ENCODE measurements at regions not wholly inside any gene's neighbourhood (a gene's known extent, or its start where the extent isn't known, plus 50 kb on each side); places are given as distances from the start of the nearest gene placed in this dataset.

DNA sequence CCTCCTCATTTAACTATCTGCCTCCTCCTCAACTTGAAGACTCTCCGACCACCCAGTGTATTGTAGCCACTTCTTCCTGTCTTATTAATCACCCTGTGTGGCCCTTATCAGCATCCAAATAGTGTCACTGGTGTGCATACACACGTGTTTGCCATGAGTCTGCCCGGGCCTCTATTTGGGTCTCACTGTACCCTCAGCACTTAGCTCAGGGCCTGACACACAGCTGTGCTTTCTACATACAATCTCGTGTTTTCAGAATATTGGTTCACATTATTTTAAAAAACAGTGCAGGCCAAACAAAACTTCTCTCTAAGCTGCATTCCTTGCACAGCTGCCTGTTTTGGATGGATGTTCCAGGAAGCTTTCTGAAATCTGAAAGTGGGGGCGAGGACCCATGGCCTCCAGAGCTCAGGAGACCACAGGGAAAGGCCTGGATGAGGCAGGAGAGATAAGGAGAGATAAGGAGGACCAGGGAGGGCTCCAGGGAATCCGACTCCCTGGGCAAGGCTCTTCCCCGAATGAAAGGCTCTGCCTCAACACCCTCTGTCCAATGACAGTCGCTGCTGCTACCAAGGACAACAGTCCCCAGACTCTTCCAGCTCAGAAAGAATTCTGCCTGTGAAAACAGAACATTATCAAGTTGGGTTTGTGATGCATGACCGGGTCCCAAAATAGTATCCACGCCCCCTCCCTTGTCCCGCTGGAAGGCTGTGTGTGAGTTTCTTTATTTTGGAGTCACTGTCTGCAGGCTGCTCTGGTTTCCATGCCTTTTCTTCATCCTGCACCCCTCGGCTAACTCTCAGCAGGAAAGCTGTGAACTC, 255.6 kb downstream of the NSG2 start:
- H3K4me3 ChIP-seq = no peak overlapping the region
- no peak overlapping the region for H3K9ac ChIP-seq
- 0 out of 22 replicates have a peak overlapping the region, but pooled peaks of 1 of the 11 experiments have one; percentile 7 for H3K4me2 ChIP-seq
- H4K20me1 ChIP-seq = no peaks in the 10 kb centered on the region
- H3K36me3 ChIP-seq = no peaks in the 10 kb centered on the region
- no peak overlapping the region for H3K27ac ChIP-seq
- H3K27me3 ChIP-seq = no peaks in the 10 kb centered on the region
- H3K4me1 ChIP-seq = peaks cover 0 to 3% (median 0%) of the 10 kb centered on the region in 10 experiments; a peak in 2 of 20 replicates
- TF ChIP-seq Cebpa-rat (IDR thresholded peaks at IDR 0.05) = no peak
- H3K9me3 ChIP-seq (replicated peaks in 1 of 11) = peaks cover 0 to 6% (median 0%) of the 10 kb centered on the region in 11 experiments; a peak in 4 of 22 replicates

DNA sequence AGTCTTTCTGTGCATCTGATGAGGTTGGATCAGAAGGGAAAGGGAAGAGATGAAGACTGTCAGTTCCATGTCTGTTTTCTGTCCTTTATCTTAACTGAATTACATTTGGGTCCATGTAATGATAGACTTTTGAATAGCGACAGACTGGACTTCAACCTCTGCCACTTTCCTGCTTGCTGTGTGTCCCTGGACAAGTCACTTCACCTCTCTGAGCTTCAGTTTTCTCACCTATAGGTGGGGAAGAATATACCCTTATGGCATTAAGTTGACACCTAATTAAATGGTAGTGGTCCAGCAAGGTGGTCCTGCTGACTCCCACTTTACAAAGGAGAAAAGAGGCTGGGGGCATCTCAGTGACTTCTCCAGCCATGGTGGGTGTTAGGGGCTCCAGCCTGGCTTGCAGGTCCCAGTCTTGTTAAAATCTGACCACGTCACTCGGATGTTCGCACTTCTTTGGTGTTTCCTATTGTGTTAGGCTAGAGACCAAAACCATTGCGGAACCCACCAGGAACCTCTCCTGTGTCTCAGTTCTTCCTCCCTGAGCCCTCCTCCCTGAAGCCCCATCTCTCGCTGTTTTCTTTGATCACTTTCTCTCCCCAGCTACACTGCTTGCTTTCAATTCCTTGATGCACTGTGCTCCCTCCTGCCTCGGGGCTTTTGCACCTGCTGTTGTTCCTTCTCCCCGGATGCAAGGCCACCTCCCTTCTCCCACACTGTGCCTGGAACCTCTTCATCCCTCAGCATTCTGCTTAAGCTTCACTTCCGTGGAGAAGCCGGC, 256.5 kb downstream of the NSG2 start:
- Histone ChIP-seq H3K36me3 (no peaks in the 10 kb centered on the region), H4K20me1 (no peaks in the 10 kb centered on the region), H3K4me2 (no peak overlapping the region), H3K27me3 (no peaks in the 10 kb centered on the region), H3K4me3 (no peak overlapping the region), H3K27ac (no peak overlapping the region), H3K9ac (no peak overlapping the region), H3K9me3 (replicated peaks in 1 of 11) (peaks cover 0 to 6% (median 0%) of the 10 kb centered on the region in 11 experiments; a peak in 4 of 22 replicates), H3K4me1 (peaks cover 0 to 3% (median 0%) of the 10 kb centered on the region in 10 experiments; a peak in 2 of 20 replicates)
- TF ChIP-seq Cebpa-rat (IDR thresholded peaks at IDR 0.05) = no peak

DNA sequence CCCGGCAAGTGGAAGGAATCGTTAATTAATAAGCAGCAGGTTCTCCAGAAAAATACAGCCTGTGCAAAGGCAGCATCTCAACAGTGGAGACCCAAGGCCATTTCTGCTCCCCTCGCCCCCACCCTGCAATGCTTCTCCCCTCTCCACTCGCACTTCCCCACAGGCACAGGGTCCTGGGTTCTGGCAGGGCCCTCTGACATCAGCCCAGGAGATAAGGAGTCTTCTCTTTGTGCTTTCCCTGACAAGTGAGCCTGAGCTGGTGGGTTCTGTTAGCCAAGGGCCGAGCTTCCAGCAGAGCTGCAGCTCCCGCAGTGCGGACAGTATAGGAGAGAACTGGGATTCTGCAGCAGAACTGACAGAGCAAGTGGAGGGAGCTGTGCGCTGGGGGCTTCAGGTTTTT, 257.5 kb downstream of the NSG2 start:
- Histone ChIP-seq H3K4me1 (peaks cover 0 to 3% (median 0%) of the 10 kb centered on the region in 10 experiments; a peak in 2 of 20 replicates), H3K4me2 (no peak overlapping the region), H3K9ac (no peak overlapping the region), H3K27ac (no peak overlapping the region), H3K36me3 (no peaks in the 10 kb centered on the region), H3K4me3 (no peak overlapping the region), H4K20me1 (no peaks in the 10 kb centered on the region), H3K27me3 (no peaks in the 10 kb centered on the region), H3K9me3 (replicated peaks in 1 of 11) (peaks cover 0 to under 1% (median 0%) of the 10 kb centered on the region in 11 experiments; a peak in 3 of 22 replicates)
- no peak for TF ChIP-seq Cebpa-rat (IDR thresholded peaks at IDR 0.05)

DNA sequence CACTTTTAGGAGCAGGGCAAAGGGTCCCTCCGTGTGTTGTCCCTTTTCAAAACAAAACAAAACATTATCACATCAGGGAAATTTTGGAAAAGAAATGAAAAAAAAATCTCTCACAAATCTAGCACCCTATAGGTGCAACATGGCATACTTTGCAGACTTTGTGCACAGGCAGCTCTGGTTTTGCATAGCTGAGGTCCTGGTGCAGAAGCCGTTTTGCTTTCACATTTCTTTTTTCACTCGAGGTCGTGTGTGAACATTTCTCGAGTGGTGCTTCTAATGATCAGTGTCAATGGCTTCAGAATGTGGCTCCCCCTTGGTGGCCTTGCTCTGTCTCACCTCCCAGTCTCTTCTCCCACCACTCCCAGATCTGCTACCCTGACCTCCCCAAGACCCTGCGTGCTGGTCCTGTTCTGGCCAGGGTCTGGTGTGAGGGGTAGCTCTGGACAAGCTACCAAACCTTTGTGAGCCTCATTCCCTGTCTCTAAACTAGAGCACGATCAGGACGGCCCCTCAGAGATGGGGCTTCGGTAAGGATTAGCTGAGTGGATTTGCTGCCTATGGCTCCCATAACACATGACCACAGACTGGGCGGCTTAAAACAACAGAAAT, 258.0 kb downstream of the NSG2 start:
- H4K20me1 ChIP-seq = no peaks in the 10 kb centered on the region
- TF ChIP-seq Cebpa-rat (IDR thresholded peaks at IDR 0.05) = no peak
- no peaks in the 10 kb centered on the region for H3K9me3 ChIP-seq (replicated peaks in 1 of 11)
- H3K27ac ChIP-seq = no peak overlapping the region
- H3K36me3 ChIP-seq = no peaks in the 10 kb centered on the region
- H3K4me1 ChIP-seq = peaks cover 0 to 3% (median 0%) of the 10 kb centered on the region in 10 experiments; a peak in 2 of 20 replicates
- no peak overlapping the region for H3K9ac ChIP-seq
- no peak overlapping the region for H3K4me2 ChIP-seq
- no peak overlapping the region for H3K4me3 ChIP-seq
- no peaks in the 10 kb centered on the region for H3K27me3 ChIP-seq

DNA sequence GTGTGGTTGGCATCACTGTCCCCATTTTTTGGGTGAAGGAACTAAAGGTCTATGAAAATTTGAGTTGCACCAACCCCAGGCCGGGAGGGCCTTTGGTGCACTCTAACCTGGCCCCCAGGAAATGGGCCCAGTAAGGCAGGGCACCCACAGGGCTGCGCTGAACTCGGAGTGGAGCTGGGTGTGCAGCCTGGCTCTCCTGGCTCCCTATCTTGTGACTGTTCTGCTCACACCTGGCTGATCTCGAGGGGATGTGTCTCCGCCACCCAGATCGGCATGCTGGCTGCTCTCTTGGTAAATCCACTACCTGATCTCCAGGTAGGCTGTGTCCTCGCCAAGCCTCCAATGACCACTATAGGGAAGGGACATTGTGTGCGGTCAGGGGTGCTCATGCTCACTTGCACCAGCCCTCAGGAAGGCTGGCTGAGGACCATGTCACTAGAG, 259.8 kb downstream of the NSG2 start:
- H3K4me1 ChIP-seq = peaks cover 0 to 3% (median 0%) of the 10 kb centered on the region in 10 experiments; a peak in 2 of 20 replicates
- no peak for TF ChIP-seq Cebpa-rat (IDR thresholded peaks at IDR 0.05)
- no peaks in the 10 kb centered on the region for H3K27me3 ChIP-seq

DNA sequence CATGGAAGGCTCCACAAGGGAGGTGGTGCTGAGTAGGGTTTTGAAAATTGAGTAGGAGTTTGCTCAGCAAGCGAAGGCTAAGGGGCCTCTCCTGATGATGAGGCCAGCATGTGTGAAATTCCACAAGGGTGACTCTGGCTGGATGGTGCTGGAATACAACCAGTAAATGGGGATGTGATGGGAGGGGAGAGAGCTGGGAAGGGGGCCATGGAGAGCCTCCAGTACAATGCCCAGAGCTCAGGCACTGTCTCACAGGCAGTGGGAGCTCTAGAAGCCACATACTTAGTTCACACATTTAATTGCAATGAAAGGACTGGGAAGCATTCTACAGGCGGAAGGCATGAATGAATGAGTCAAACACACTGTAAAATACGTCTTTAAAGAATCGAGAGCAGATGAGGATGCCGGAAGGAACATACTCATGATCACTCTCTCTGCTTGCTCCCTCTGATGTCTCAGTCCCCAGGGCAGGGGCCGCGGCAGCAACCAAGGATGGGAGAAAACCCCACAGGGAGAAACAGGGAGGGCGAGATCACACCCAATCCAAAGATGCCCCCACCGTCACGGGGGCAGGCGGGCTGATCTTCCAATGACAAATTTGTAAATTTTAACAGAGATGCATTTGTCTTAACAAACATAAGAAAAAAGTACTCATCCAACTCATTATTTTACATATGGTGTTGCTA, 261.0 kb downstream of the NSG2 start:
- Histone ChIP-seq H3K4me2 (no peak overlapping the region), H3K4me3 (no peak overlapping the region), H3K27ac (no peak overlapping the region), H3K27me3 (peaks cover 0 to 4% (median 0%) of the 10 kb centered on the region in 11 experiments; a peak in 2 of 22 replicates), H3K9me3 (replicated peaks in 1 of 11) (no peaks in the 10 kb centered on the region), H4K20me1 (no peaks in the 10 kb centered on the region; a peak in 1 of 22 replicates), H3K36me3 (no peaks in the 10 kb centered on the region), H3K4me1 (0 out of 20 replicates have a peak, but pooled peaks cover 0 to under 1% (median 0%) of the 10 kb centered on the region in 10 experiments), H3K9ac (no peak overlapping the region)
- no peak for TF ChIP-seq Cebpa-rat (IDR thresholded peaks at IDR 0.05)

More for the DNA sequence above, 259.8 kb downstream of the NSG2 start:
- no peaks in the 10 kb centered on the region; a peak in 1 of 22 replicates for H4K20me1 ChIP-seq
- H3K4me3 ChIP-seq = no peak overlapping the region
- H3K36me3 ChIP-seq = no peaks in the 10 kb centered on the region
- no peak overlapping the region for H3K9ac ChIP-seq
- no peaks in the 10 kb centered on the region for H3K9me3 ChIP-seq (replicated peaks in 1 of 11)
- H3K4me2 ChIP-seq = no peak overlapping the region
- no peak overlapping the region for H3K27ac ChIP-seq

DNA sequence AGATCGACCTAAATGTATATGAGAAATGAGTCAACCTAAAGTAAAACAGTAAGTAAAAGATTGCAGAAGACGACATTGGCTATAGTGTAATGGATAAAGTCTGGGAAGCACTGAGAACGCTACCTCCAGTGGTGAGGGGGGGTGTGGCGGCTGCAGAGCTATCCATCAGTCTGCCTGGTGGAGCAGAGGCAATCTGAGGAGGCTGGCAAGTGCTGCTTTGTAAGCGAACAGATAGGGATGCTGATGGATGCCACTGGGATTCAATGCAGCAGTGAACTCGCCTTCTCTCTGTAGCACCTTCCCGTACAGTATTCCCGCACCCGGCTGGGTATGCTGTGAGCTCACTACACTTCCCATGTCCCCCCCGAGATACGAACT, 261.5 kb downstream of the NSG2 start:
- no peak for TF ChIP-seq Cebpa-rat (IDR thresholded peaks at IDR 0.05)
- H3K4me2 ChIP-seq = no peak overlapping the region
- no peak overlapping the region for H3K27ac ChIP-seq
- no peaks in the 10 kb centered on the region for H3K36me3 ChIP-seq
- no peaks in the 10 kb centered on the region for H3K9me3 ChIP-seq (replicated peaks in 1 of 11)
- no peaks in the 10 kb centered on the region; a peak in 1 of 22 replicates for H4K20me1 ChIP-seq
- no peak overlapping the region for H3K9ac ChIP-seq
- H3K27me3 ChIP-seq = peaks cover 0 to 8% (median 0%) of the 10 kb centered on the region in 11 experiments; a peak in 3 of 22 replicates
- no peak overlapping the region for H3K4me3 ChIP-seq
- peaks cover 0 to under 1% (median 0%) of the 10 kb centered on the region in 10 experiments; a peak in 5 of 20 replicates for H3K4me1 ChIP-seq

DNA sequence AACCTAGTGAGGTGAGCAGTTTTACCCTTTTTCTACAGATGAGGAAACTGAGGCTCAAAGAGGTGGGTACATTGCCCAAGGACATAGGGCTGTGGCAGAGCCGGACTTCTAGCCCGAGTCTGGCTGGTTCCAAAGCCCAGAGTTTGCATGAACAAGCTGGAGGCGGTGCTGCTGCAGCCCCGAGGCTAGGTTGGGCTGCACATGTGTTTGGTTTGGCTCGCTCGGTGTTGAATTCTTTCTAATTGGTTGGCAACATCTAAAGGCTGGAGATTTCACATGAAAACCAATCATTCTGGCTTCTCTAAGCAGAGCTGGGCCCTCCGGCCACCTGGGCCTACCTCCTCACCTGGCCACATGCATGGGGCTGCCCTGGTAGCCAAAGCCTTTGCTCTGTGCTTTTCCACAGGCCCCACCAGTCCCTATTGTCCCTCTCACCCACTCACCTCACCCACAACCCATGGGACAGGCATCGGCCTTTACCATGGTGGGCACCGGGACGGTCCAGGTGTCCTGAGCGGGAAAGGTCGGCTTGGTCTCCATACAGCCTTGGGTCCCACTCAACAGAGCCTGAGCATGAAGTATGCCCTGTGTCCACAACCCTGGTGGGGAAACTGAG, 262.3 kb downstream of the NSG2 start:
- Histone ChIP-seq H3K36me3 (no peaks in the 10 kb centered on the region), H3K9me3 (replicated peaks in 1 of 11) (no peaks in the 10 kb centered on the region), H3K4me1 (peaks cover 0 to 8% (median 0%) of the 10 kb centered on the region in 10 experiments; a peak in 7 of 20 replicates), H3K9ac (no peak overlapping the region), H3K4me2 (no peak overlapping the region), H3K27ac (no peak overlapping the region), H4K20me1 (no peaks in the 10 kb centered on the region; a peak in 1 of 22 replicates), H3K4me3 (no peak overlapping the region), H3K27me3 (peaks cover 0 to 11% (median 0%) of the 10 kb centered on the region in 11 experiments; a peak in 4 of 22 replicates)
- no peak for TF ChIP-seq Cebpa-rat (IDR thresholded peaks at IDR 0.05)
